HAP-1 (cell line): ENCODE measurements at regions not wholly inside any gene's neighbourhood (a gene's known extent, or its start where the extent isn't known, plus 50 kb on each side); places are given as distances from the start of the nearest gene placed in this dataset.
"Not testable (repeated sequence)": the region's sequence is repeated elsewhere in the genome, so short reads cannot be mapped to it uniquely, and the experiment has no call there.

Source experiments
- DNase-seq, 2 experiments: peaks; one replicate each; pipeline ENCODE4 v3.0.0-alpha.2; 2016 to 2020; ENCODE audit warnings: low spot score in 2 of 2
- H3K27me3 ChIP-seq: fragments of 250-450 bp; sonication (Bioruptor Pico); 2 replicates; pipeline ENCODE4 v1.5.1; 2020; ENCODE audit warnings: low read depth, mild to moderate bottlenecking, moderate library complexity
- H3K36me3 ChIP-seq: fragments of 250-450 bp; sonication (Bioruptor Pico); replicated peaks from 2 replicates; pipeline ENCODE4 v1.5.1; 2020; ENCODE audit warnings: mild to moderate bottlenecking
- H3K4me1 ChIP-seq: fragments of 250-450 bp; sonication (Bioruptor Pico); 2 replicates; pipeline ENCODE4 v1.5.1; 2020; ENCODE audit warnings: mild to moderate bottlenecking
- H3K4me3 ChIP-seq: fragments of 250-450 bp; sonication (Bioruptor Pico); 2 replicates; pipeline ENCODE4 v1.5.1; 2020; ENCODE audit warnings: mild to moderate bottlenecking, moderate library complexity
- H3K9me3 ChIP-seq: fragments of 250-450 bp; sonication (Bioruptor Pico); 2 replicates; pipeline ENCODE4 v1.5.1; 2020; ENCODE audit warnings: mild to moderate bottlenecking, moderate library complexity
- in situ Hi-C: fragments of 300-500 bp; cut with MboI; formaldehyde crosslinking; loops from 3 replicates; pipeline ENCODE4 v1.14.3; 2020; ENCODE audit warnings: low sequenced_read_pairs, inconsistent platforms, mixed read lengths

- DNase-seq, in situ Hi-C loops, H3K36me3 ChIP-seq: not testable (repeated sequence)
These were observed 3732.0 kb upstream of the OR11H1 start for GRCh38 chr22:11795979-11796378.

GRCh38 chr22:11815481-11815880 lies 3712.5 kb upstream of the OR11H1 start:
- DNase-seq, H3K4me3 ChIP-seq, H3K4me1 ChIP-seq, H3K36me3 ChIP-seq, in situ Hi-C loops, H3K27me3 ChIP-seq, H3K9me3 ChIP-seq: not testable (repeated sequence)

More at GRCh38 chr22:11795979-11796378, 3732.0 kb upstream of the OR11H1 start:
- H3K9me3 ChIP-seq, H3K4me1 ChIP-seq, H3K27me3 ChIP-seq, H3K4me3 ChIP-seq: not testable (repeated sequence)

- H3K4me1 ChIP-seq, H3K36me3 ChIP-seq, H3K9me3 ChIP-seq, in situ Hi-C loops, DNase-seq, H3K27me3 ChIP-seq, H3K4me3 ChIP-seq: not testable (repeated sequence)
These were observed 3709.1 kb upstream of the OR11H1 start for GRCh38 chr22:11818845-11819244.

- H3K4me3 ChIP-seq, H3K36me3 ChIP-seq, H3K27me3 ChIP-seq, DNase-seq, in situ Hi-C loops, H3K9me3 ChIP-seq, H3K4me1 ChIP-seq: not testable (repeated sequence)
These were observed 3705.7 kb upstream of the OR11H1 start for GRCh38 chr22:11822326-11822725.

GRCh38 chr22:11825009-11825408 lies 3703.0 kb upstream of the OR11H1 start:
- H3K4me3 ChIP-seq, in situ Hi-C loops, H3K27me3 ChIP-seq, H3K9me3 ChIP-seq, H3K36me3 ChIP-seq, H3K4me1 ChIP-seq, DNase-seq: not testable (repeated sequence)

- H3K9me3 ChIP-seq, H3K4me1 ChIP-seq, H3K36me3 ChIP-seq, H3K27me3 ChIP-seq, DNase-seq, H3K4me3 ChIP-seq, in situ Hi-C loops: not testable (repeated sequence)
These were observed 3702.0 kb upstream of the OR11H1 start for GRCh38 chr22:11826000-11826399.

- peak in 1 of 2 experiments; percentile 9 for DNase-seq
- H3K4me3 ChIP-seq, H3K27me3 ChIP-seq, H3K36me3 ChIP-seq, H3K4me1 ChIP-seq, in situ Hi-C loops, H3K9me3 ChIP-seq: not testable (repeated sequence)
These were observed 3698.6 kb upstream of the OR11H1 start for GRCh38 chr22:11829426-11829825.
